ENCODE measurements at regions not wholly inside any gene's neighbourhood (a gene's known extent, or its start where the extent isn't known, plus 50 kb on each side); places are given as distances from the start of the nearest gene placed in this dataset.

DNA sequence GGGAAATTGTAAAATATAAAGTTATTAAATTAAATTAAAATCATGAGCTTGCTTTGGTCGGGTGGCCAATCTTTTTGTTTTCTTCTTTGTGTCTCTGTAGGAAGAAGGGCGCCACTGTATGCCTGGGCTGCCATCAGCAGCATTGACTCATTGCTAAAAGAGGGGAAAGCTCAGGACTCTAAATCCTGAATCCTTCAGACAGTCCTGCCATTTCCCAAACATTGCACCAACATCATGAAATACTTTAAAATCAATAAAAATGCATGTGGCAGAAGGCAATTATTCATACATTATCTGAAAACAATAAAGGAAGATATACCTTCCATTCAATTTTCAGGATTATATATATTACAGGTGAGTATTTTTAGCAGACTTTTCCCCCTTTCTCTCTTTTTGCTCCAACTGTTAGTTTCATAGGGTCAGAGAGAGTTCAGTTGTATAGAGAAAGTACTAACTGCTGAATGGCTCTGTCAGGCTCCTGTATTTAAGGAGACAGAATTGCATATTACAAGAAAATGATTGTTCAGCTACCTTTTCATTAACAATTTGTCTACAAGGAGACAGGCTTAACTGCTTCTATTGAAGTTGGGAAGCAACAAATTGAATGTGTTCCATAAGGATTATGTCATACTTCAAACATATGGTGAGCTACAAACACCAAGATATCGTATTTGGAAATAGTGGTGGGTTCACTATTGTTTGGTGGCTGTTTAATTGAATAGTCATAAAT is 95.7 kb downstream of the ATPSCKMT start:
- TF ChIP-seq, protein P1, sequence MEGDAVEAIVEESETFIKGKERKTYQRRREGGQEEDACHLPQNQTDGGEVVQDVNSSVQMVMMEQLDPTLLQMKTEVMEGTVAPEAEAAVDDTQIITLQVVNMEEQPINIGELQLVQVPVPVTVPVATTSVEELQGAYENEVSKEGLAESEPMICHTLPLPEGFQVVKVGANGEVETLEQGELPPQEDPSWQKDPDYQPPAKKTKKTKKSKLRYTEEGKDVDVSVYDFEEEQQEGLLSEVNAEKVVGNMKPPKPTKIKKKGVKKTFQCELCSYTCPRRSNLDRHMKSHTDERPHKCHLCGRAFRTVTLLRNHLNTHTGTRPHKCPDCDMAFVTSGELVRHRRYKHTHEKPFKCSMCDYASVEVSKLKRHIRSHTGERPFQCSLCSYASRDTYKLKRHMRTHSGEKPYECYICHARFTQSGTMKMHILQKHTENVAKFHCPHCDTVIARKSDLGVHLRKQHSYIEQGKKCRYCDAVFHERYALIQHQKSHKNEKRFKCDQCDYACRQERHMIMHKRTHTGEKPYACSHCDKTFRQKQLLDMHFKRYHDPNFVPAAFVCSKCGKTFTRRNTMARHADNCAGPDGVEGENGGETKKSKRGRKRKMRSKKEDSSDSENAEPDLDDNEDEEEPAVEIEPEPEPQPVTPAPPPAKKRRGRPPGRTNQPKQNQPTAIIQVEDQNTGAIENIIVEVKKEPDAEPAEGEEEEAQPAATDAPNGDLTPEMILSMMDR (conservative IDR thresholded peaks at IDR 0.05; ENCODE audit: low read length): no peak
- no peak for TF ChIP-seq EZH2phosphoT487 (IDR thresholded peaks at IDR 0.05; ENCODE audit: borderline replicate concordance, low read depth, low read length)
